Posterior vena cava (tissue), 2 donors: ENCODE measurements at regions not wholly inside any gene's neighbourhood (a gene's known extent, or its start where the extent isn't known, plus 50 kb on each side); places are given as distances from the start of the nearest gene placed in this dataset.
"Not testable (repeated sequence)": the region's sequence is repeated elsewhere in the genome, so short reads cannot be mapped to it uniquely, and the experiment has no call there.

Experiments used
- DNase-seq: peaks from one replicate; pipeline ENCODE4 v3.0.0-alpha.2; 2020; ENCODE audit warnings: low spot score
- intact Hi-C, 2 donors: fragments of 100-400 bp; cut with DNase I; formaldehyde crosslinking; loops; one replicate each; pipeline versions ENCODE4 v1.14.1 to v1.14.2; 2022 to 2023
- donor health status: DM: yes; HTN: yes; CAD: no.
- donor health status: DM: yes; HTN: yes; CAD: no.

DNA sequence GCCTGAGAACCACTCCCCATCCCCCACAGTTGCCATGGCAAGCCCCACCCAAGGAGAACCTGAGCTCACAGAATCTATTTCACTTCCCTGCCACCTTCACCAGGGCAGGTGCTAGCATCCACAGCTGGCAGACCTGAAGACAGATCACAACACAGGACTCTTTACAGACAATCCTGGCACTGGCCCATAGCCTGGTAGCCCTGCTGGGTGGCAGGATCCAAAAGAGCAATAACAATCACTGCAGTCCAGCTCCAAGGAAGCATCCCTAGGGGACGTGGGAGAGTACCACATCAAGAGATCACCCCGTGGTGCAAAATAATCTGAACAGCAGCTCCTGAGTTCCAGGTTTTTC, 463.2 kb upstream of the PIK3R1 start:
- intact Hi-C loops = no loop called here
- no peak for DNase-seq

DNA sequence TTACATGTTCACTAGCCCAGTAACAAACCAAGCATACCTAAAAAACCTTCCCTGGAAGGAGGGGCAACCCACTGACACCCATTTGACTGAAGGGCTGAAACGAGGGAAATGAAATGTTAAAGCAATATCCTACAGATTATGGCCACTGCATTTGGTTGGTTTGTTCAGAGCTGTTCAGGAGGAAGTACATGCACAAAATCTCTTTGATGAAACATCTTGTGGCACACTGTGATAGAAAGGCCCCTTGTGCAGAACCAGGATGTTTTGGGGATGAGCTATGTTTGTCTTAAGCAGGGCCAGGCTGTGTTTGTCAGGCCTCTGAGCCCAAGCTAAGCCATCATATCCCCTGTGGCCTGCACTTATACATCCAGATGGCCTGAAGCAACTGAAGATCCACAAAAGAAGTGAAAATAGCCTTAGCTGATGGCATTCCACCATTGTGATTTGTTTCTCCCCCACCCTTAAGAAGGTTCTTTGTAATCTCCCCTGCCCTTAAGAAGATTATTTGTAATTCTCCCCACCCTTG, 467.3 kb upstream of the PIK3R1 start:
- intact Hi-C loops = no loop called here

DNA sequence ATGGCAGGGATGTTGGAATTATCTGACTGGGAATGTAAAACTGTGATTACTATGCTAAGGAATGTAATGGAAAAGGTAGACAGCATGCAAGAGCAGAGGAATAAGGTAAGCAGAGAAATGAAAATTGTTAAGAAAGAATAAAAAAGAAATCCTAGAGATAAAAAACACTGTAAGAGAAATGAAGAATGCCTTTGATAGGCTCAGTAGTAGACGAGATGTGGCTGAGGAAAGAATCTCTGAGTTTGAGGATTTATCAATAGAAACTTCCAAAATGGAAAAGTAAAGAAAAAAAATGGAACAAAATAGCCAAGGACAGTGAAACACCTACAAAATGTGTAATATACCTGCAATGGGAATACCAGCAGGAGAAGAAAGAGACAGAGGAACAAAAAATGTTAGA, 468.5 kb upstream of the PIK3R1 start:
- intact Hi-C loops = no loop called here
- no peak for DNase-seq

More for the DNA sequence above, 467.3 kb upstream of the PIK3R1 start:
- no peak for DNase-seq

DNA sequence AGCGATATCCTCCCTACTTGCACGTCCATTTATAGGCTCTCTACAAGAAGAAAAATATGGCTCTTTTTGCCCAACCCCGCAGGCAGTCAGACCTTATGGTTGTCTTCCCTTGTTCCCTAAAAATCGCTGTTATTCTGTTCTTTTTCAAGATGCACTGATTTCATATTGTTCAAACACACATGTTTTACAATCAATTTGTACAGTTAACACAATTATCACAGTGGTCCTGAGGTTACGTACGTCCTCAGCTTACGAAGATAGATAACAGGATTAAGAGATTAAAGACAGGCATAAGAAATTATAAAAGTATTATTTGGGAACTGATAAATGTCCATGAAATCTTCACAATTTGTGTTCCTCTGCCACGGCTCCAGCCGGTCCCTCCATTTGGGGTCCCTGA, 468.9 kb upstream of the PIK3R1 start:
- intact Hi-C loops, DNase-seq: not testable (repeated sequence)

DNA sequence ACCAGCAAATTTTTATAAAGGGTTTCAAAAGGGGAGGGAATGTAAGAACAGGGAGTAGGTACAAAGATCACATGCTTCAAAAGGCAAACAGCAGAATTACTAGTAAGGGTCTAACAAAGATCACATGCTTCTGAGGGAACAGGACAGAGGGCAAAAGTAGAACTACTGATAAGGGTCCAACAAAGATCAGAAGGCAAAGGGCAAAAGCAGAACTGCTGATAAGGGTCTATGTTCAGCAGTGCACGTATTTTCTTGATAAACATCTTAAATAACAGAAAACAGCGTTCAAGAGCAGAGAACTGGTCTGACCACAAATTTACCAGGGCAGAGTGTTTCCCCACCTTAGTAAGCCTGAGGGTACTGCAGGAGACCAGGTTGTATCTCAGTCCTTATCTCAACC, 469.5 kb upstream of the PIK3R1 start:
- DNase-seq = no peak
- intact Hi-C loops = no loop called here

DNA sequence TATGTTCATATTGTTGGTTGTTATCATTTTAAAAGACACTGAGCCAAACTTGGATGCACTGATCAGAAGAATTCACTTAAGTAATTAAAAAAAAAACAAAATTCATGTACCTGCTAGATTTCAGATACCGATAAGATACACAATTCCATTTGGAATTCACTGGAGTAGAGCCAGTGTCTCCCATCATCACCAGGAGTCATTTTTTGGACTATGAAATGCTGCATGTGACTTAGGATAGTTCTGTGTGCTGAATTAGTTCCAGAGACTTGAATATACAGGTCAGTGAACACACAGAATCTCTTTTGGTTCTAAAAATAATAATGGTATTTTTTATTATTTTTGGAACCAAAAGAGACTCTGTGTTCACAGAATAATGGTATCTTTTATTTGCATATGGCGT, 482.6 kb upstream of the PIK3R1 start:
- no peak for DNase-seq
- intact Hi-C loops = no loop called here

DNA sequence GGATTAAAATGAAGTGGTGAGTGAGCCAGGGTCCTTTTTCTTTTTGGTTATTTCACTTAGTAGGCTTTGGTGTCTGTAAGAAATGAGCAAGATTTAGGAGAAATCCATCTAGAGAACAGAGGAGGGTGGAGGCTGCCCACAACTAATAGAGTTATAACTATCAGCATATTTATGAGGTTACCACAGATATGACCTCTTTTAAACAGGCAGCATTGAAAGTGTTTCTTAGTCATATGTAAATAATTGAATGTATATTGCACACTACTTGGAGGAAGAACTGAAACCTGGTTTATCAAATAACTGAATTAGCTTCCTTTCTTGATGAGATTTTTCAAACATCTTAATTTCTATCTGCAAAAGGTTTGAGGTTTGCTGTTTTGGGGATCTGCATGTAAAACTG, 483.1 kb upstream of the PIK3R1 start:
- intact Hi-C loops = no loop called here
- DNase-seq = no peak

DNA sequence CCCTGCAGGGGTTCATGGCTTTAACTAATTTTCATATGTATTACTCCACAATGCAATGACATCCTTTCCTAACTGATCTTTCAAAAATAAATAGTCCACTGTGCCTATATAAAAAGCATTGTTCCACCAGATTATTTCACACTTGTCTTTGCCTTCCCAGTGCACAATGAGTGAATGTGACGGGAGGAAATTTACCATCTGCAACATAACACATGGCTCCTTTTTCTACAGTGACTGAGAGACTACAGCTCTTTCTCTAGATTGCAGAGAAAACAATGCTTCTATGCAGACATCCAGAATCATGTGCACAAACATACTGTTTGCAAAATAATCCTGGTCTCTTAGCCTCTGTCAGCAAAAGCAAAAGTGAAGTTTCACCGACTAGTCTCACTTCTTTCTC, 483.7 kb upstream of the PIK3R1 start:
- intact Hi-C loops = no loop called here
- no peak for DNase-seq

DNA sequence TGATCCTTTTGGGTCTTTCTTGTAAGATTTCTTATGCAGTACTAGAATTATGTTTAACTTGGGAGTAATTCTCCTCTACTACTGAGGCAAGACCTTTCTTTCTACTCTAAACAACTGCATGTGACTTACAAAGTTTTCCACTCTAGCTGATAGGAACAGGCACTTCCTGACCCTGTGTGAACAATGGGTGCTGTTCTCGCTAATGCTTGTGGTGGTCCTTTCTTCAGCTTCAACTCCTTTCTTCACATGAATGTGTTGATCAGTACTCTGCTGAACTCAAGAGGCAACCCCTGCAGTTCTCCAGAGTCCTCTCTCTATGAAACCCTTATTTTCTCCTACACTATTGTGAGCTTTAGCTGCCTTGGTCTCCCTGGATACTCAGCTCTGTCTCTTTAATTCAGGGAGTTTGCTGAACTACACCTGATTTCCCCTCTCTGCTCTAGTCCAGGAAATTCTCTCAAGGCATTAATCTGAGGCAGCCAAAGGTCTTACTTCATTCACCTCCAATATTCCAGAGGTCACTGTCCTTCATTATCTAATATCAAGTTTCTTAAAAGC, 484.6 kb upstream of the PIK3R1 start:
- no peak for DNase-seq
- intact Hi-C loops = no loop called here

DNA sequence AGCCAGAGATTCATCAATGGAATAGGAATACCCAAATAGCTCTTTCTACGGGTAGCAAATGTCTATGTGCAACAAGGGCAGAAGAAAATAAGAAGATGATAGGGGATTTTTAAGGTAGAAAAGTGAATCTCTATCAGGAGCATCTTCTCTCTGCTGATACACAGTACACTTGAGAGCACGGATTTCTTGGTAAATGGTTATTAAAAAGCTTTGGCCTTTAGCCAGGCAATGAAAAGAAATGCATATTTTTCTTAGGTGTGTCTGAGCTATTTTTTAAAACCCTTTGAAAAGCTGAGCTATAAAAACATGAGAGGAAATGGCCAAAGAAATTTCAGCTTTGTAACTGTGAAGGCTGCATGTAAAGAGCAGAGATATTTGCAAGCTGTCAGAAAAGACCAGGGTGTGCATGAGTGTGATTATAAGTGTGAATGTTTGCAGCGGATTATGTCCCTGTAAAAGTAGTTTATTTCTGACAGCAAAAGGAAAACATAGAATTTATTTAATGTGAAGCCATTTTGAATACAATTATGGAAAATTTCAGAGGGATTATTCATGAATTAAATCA, 487.1 kb upstream of the PIK3R1 start:
- no peak for DNase-seq
- intact Hi-C loops = no loop called here

DNA sequence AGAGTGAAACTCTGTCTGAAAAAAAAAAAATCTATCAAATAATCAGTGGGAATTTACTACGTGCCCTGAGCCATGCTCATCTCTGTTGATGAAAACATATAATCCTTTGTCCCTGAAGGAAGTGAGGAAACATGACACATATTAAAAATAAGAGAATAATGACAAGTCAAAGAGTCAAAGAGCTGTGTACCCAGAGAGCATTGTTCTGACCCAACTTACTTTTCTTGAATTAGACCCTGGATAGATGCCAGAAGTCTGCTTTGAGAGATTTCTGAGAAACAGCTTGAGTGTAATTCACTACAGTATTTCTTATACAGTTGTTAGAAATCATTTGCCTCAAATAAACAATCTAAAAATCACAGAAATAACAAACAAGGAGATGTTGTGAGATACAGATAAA, 490.0 kb upstream of the PIK3R1 start:
- no peak for DNase-seq
- intact Hi-C loops = no loop called here

DNA sequence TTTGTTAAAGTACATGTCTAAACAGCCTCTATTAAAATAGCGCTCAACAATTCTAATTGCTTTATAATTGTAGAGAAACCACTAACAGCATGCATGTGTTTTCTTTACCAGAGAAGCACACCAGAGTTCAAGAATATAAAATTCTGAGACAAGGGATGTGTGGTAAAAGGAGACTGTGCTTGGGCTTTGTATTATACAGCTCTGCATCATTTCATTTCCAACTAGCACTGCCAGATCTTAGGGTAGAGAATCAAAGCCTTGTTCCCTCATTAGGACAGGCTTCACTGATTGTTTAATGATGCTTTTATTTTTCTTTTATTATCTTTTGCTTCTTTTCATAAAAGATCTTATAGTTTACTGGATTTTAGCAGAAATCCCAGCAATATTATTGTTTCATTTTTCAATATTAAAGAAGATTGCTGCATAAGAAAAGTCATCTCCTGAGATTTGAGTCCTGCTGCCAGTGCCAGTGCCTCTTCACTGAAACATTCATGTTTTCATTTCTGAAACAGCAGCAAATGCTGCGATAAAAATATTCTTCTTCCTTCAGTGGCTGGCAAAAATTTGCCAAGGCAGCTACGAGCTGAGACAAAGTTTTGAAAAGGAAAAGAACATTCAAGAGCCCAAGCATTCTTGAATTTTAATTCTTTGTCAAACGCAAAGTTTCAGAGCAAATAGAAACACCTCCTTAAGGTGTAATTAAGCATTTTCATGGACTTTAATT, 491.0 kb upstream of the PIK3R1 start:
- DNase-seq = no peak
- intact Hi-C loops = no loop called here

DNA sequence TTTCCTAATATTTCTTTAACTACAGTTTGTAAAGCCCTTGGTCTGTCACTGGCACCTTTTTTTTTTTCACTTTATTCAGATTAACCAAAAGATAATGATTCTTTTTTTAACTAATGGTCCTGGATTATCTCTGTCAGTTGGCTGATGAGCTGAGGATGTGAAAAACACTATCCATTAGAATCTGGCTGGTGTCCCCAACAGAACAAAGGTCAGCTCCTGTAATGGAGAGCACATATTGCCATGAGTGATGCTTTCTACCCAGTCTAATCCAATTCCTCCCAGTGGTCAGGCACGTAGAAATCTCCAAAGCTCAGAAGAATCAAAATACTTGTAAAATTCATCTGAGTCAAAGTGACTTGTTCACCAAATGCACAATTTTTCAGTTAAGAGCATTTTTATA, 491.7 kb upstream of the PIK3R1 start:
- intact Hi-C loops = no loop called here
- DNase-seq = no peak

DNA sequence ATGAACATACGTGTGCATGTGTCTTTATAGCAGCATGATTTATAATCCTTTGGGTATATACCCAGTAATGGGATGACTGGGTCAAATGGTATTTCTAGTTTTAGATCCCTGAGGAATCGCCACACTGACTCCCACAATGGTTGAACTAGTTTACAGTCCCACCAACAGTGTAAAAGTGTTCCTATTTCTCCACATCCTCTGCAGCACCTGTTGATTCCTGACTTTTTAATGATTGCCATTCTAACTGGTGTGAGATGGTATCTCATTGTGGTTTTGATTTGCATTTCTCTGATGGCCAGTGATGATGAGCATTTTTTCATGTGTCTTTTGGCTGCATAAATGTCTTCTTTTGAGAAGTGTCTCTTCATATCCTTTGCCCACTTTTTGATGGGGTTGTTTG, 493.0 kb upstream of the PIK3R1 start:
- intact Hi-C loops, DNase-seq: not testable (repeated sequence)

DNA sequence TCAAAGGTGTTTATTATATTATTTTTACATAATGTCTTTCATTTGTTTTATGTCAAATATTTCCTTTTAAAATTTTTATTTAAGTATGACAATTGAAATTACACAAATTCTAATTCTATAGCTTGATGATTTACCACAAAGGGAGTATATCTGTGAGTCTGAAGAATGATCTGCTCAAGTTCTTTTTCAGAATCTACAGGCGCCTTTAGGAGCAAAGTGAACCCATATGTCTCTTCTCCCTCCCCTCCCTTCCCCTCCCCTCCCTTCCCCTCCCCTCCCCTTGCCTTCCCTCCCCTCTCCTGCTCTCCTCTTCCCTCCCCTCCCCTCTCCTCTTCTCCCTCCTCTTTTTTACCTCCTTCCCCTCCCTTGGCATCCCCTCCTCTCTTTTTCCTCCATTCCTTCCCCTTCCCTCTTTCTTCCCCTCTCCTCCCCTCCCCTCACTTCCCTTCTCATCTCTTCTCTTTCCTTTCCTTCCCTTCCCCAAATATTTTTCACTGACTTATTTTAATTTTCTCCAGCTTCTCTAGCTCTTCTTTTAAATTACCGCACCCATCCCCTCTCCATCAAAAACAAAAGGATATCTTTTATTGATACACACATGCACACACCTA, 495.3 kb upstream of the PIK3R1 start:
- DNase-seq = no peak
- intact Hi-C loops = no loop called here

DNA sequence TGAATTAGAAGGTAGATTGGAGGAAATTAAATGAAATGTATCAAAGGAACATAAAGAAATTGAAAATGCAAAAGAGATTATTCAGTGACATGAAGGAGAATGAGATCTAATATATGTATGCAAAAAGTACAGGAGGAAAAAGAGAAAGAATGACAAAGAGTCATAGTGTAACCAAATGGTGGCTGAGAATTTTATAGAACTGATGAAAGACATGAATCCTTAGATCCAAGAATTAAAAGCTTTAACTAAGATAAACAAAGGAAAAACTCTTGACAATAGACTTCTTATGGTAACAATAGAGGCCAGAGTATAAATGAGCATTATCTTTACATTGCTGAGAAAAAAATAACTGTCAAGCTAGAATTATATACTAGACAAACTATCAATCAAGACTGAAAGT, 505.4 kb upstream of the CD180 start:
- DNase-seq = no peak
- intact Hi-C loops = no loop called here

DNA sequence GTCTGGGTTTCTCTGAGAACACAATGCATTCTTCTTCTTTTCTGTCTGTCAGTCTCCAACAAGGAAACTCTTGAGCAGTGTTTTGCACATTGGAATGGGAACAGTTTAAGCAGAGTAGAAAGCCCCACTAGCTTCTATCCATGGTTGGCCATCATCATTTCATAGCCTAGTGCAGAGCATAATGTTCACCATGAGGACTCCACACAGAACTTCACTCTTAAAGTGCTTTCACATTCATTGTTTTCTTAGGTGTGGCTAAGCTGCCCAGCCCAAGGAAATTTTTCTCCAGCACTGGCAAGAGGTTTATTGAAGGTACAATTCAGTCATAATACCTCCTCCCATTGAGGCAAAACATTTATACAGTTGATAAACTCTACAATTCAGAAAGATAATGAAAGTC, 503.0 kb upstream of the CD180 start:
- no peak for DNase-seq
- intact Hi-C loops = no loop called here

DNA sequence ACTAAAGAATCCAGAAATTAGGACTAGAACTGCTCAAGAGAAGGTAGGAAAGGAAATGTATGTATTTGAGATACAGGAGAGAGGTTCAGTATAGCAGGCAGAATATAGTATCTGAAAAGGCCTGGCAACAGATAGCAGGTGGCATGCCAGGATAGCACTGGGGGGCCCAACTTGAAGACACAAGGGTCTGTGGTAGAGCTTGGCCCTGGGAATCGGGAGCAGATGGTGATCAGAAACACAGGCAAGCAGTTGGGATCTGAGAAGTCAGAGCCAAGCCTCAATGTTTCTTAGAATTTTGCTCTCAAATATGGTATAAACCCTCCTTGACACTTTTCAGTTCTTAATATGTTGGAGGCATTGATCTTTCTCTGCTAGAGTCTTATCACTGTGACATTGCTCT, 499.8 kb upstream of the CD180 start:
- intact Hi-C loops = no loop called here
- no peak for DNase-seq

DNA sequence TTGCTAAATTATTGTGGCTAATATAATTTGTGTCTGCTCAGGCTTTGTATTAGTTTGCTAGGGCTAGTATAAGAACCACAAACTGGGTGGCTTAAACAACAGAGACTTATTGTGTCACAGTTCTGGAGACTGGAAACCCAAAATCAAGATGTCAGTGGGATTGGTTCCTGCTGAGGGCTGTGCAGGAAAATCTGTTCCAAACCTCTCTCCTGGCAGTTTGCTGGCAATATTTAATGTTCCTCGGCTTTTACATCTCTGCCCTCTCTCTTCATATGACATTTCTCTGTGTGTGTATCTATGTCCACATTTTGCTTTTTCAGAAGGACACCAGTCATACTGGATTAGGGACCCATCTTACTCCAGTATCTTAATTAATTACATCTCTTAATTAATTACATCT, 498.8 kb upstream of the CD180 start:
- DNase-seq = no peak
- intact Hi-C loops = no loop called here

DNA sequence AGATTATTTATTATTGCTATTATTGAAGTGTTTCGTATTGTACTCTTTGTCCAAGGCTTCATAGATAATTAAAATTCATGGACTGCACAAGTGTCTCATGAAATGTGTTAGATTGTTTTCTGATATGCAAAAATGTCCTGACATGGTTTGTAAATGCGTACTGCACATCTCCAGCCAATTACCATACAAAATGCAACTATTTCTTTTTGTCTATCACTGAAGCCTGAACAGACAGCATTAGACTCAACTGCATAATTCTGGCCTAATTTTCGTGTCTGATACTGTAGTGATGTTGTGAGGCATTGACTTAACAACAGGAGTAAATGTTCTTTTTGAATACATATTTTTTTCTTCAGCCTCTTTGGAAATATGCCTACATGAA, 498.2 kb upstream of the CD180 start:
- intact Hi-C loops = no loop called here
- no peak for DNase-seq
